Neural cell (in vitro differentiated cells): ENCODE measurements at regions not wholly inside any gene's neighbourhood (a gene's known extent, or its start where the extent isn't known, plus 50 kb on each side); places are given as distances from the start of the nearest gene placed in this dataset.
"Not testable (repeated sequence)": the region's sequence is repeated elsewhere in the genome, so short reads cannot be mapped to it uniquely, and the experiment has no call there.

ENCODE experiments used
- EZH2 ChIP-seq: fragments of 200-600, 300-800 bp; shearing (Covaris generic), sonication (generic); IDR thresholded peaks from 2 replicates; pipeline ENCODE4 v1.6.1; 2014; ENCODE audit warnings: antibody characterized with exemption, low read length, borderline replicate concordance, mild to moderate bottlenecking; ENCODE audit not compliant: insufficient read depth, poor library complexity, severe bottlenecking
- POLR2AphosphoS5 ChIP-seq: IDR thresholded peaks from 2 replicates; pipeline ENCODE4 v1.6.1; 2012
- RAD21 ChIP-seq: fragments of 450-650 bp; conservative IDR thresholded peaks from 2 replicates; pipeline ENCODE4 v1.6.1; 2014; ENCODE audit warnings: antibody characterized with exemption, mild to moderate bottlenecking, moderate library complexity
- SMC3 ChIP-seq: fragments of 450-650 bp; conservative IDR thresholded peaks from 2 replicates; pipeline ENCODE4 v1.6.1; 2014; ENCODE audit warnings: antibody characterized with exemption, mild to moderate bottlenecking, moderate library complexity; ENCODE audit not compliant: poor library complexity
- TAF1 ChIP-seq: IDR thresholded peaks from 2 replicates; pipeline ENCODE4 v1.6.1; 2012; ENCODE audit warnings: low read depth
- TF ChIP-seq, protein P1 (sequence below): fragments of 450-650 bp; IDR thresholded peaks from 2 replicates; pipeline ENCODE4 v1.5.1; 2014; ENCODE audit warnings: antibody characterized with exemption, mild to moderate bottlenecking, moderate library complexity; ENCODE audit not compliant: poor library complexity, severe bottlenecking

DNA sequence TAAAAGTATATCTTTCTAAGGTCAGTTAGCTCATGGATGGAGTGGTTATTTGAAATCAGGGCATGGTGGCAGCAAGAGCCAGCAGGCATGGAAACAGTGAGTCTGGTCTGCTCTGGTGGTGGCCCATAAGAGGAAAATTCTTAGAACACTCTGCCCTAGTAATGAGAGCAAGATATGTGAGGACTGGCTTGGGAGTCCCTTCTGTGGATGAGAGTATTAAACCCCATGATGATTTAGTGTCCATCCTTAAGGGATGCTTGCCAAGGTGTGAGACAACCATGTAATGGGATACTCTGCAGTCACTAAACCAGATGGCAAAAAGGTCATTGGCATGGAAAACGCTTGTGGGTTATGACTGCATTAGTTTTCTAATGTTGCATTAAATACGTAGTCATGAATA is 269.9 kb downstream of the BCL2L11 start:
- TF ChIP-seq, protein P1, sequence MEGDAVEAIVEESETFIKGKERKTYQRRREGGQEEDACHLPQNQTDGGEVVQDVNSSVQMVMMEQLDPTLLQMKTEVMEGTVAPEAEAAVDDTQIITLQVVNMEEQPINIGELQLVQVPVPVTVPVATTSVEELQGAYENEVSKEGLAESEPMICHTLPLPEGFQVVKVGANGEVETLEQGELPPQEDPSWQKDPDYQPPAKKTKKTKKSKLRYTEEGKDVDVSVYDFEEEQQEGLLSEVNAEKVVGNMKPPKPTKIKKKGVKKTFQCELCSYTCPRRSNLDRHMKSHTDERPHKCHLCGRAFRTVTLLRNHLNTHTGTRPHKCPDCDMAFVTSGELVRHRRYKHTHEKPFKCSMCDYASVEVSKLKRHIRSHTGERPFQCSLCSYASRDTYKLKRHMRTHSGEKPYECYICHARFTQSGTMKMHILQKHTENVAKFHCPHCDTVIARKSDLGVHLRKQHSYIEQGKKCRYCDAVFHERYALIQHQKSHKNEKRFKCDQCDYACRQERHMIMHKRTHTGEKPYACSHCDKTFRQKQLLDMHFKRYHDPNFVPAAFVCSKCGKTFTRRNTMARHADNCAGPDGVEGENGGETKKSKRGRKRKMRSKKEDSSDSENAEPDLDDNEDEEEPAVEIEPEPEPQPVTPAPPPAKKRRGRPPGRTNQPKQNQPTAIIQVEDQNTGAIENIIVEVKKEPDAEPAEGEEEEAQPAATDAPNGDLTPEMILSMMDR = not testable (repeated sequence)
- TF ChIP-seq SMC3, TAF1, RAD21, EZH2, POLR2AphosphoS5: not testable (repeated sequence)
